ENCODE measurements at regions not wholly inside any gene's neighbourhood (a gene's known extent, or its start where the extent isn't known, plus 50 kb on each side); places are given as distances from the start of the nearest gene placed in this dataset.
A peak's percentile ranks its signal among the peaks of the same experiment; 100 is the strongest.

DNA sequence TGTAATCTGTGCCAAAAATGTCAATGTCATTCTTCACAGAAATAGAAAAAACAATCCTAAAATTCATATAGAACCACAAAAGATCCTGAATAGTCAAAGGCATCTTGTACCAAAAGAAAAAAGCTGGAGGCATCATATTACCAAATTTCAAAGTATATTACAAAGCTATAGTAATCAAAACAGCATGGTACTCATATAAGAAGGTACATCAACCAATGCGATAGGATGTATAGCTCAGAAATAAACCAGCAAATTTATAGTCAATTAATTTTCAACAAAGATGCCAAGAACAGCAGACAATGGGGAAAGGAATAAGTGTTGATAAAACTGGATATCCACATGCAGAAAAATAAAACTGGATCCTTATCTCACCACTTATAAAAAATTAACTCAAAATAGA, 150.5 kb upstream of the PRICKLE2 start:
- TF ChIP-seq CBX3 (IDR thresholded peaks at IDR 0.05; ENCODE audit: low read depth) (0 out of 2 replicates have a peak, but pooled peaks have one; percentile 19), POLR2AphosphoS5 (IDR thresholded peaks at IDR 0.05; ENCODE audit: low read depth, low read length) (no peak), EGR1 (IDR thresholded peaks at IDR 0.05; ENCODE audit: low read depth) (no peak)
- TF ChIP-seq, protein P1, sequence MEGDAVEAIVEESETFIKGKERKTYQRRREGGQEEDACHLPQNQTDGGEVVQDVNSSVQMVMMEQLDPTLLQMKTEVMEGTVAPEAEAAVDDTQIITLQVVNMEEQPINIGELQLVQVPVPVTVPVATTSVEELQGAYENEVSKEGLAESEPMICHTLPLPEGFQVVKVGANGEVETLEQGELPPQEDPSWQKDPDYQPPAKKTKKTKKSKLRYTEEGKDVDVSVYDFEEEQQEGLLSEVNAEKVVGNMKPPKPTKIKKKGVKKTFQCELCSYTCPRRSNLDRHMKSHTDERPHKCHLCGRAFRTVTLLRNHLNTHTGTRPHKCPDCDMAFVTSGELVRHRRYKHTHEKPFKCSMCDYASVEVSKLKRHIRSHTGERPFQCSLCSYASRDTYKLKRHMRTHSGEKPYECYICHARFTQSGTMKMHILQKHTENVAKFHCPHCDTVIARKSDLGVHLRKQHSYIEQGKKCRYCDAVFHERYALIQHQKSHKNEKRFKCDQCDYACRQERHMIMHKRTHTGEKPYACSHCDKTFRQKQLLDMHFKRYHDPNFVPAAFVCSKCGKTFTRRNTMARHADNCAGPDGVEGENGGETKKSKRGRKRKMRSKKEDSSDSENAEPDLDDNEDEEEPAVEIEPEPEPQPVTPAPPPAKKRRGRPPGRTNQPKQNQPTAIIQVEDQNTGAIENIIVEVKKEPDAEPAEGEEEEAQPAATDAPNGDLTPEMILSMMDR (IDR thresholded peaks at IDR 0.05 in 2 of 3, conservative IDR thresholded peaks at IDR 0.05 in 1 of 3; ENCODE audit: borderline replicate concordance in 1 of 3, insufficient read depth in 1 of 3, low read depth in 2 of 3, low read length in 2 of 3): no peak
